SU-DHL-6 (cell line): ENCODE measurements at regions not wholly inside any gene's neighbourhood (a gene's known extent, or its start where the extent isn't known, plus 50 kb on each side); places are given as distances from the start of the nearest gene placed in this dataset.

ENCODE experiments used
- H2AFZ ChIP-seq: fragments of 200-600 bp; sonication (generic); 2 replicates; pipeline ENCODE4 v1.6.1; 2014; ENCODE audit warnings: low read depth, mild to moderate bottlenecking, moderate library complexity, mixed read lengths, antibody characterized with exemption, low read length; ENCODE audit not compliant: severe bottlenecking
- H3F3A ChIP-seq: fragments of 200-600 bp; shearing (Covaris generic); 2 replicates; pipeline ENCODE4 v1.6.0; 2016; ENCODE audit warnings: antibody characterized with exemption, mild to moderate bottlenecking; ENCODE audit not compliant: insufficient read depth
- H3K27ac ChIP-seq: fragments of 200-600 bp; sonication (generic); 2 replicates; pipeline ENCODE4 v1.5.1; 2016; ENCODE audit warnings: low read depth, mild to moderate bottlenecking, low read length, moderate library complexity, mixed read lengths
- H3K27me3 ChIP-seq: fragments of 200-600 bp; sonication (generic), shearing (Covaris generic); 2 replicates; pipeline ENCODE4 v1.6.0; 2014; ENCODE audit warnings: mild to moderate bottlenecking, low read length
- H3K36me3 ChIP-seq: fragments of 200-600 bp; sonication (generic); 2 replicates; pipeline ENCODE4 v1.6.1; 2014; ENCODE audit warnings: mild to moderate bottlenecking, low read length, mixed read lengths
- H3K4me2 ChIP-seq: fragments of 300-600, 200-600 bp; shearing (Covaris generic), sonication (generic); 2 replicates; pipeline ENCODE4 v1.6.0; 2014; ENCODE audit warnings: low read length, low read depth, mild to moderate bottlenecking; ENCODE audit not compliant: poor library complexity, severe bottlenecking
- H3K4me3 ChIP-seq: fragments of 200-600 bp; sonication (generic); 2 replicates; pipeline ENCODE4 v1.5.1; 2014; ENCODE audit warnings: antibody characterized with exemption, low read length, mild to moderate bottlenecking, mixed read lengths; ENCODE audit not compliant: insufficient read depth, poor library complexity, severe bottlenecking
- H3K79me2 ChIP-seq: fragments of 200-600 bp; sonication (generic); 2 replicates; pipeline ENCODE4 v1.6.1; 2014; ENCODE audit warnings: mild to moderate bottlenecking, low read length, moderate library complexity; ENCODE audit not compliant: insufficient read depth
- H3K9ac ChIP-seq: fragments of 200-600 bp; sonication (generic); 2 replicates; pipeline ENCODE4 v1.7.0; 2014; ENCODE audit warnings: mild to moderate bottlenecking, low read length
- H3K9me2 ChIP-seq: fragments of 200-600 bp; sonication (generic); replicated peaks from 2 replicates; pipeline ENCODE4 v1.6.1; 2014; ENCODE audit warnings: low read length; ENCODE audit not compliant: insufficient read depth
- H3K9me3 ChIP-seq: fragments of 200-600 bp; sonication (generic); 2 replicates; pipeline ENCODE4 v1.6.1; 2014; ENCODE audit warnings: low read length, mixed read lengths; ENCODE audit not compliant: insufficient read depth
- H4K20me1 ChIP-seq: fragments of 200-600 bp; sonication (generic); 2 replicates; pipeline ENCODE4 v1.6.1; 2014; ENCODE audit warnings: low read depth, mild to moderate bottlenecking, antibody characterized with exemption, low read length, moderate library complexity, mixed read lengths
- CTCF ChIP-seq: fragments of 200-600 bp; sonication (generic); IDR thresholded peaks from one replicate; pipeline ENCODE4 v1.5.1; 2017; ENCODE audit warnings: antibody characterized with exemption, mild to moderate bottlenecking, low read length, moderate library complexity; ENCODE audit not compliant: insufficient read depth, poor library complexity, severe bottlenecking
- EZH2phosphoT487 ChIP-seq: fragments of 200-600 bp; sonication (generic), shearing (Covaris generic); conservative IDR thresholded peaks from 2 replicates; pipeline ENCODE4 v1.6.1; 2018; ENCODE audit warnings: mild to moderate bottlenecking, antibody characterized with exemption, low read length, moderate library complexity, mixed read lengths

GRCh38 chr18:51463483-51464136 lies 266.1 kb upstream of the MEX3C start:
- Histone ChIP-seq H2AFZ (no peak overlapping the region), H3K27me3 (no peaks in the 10 kb centered on the region), H3K4me3 (no peak overlapping the region), H3K9me3 (no peaks in the 10 kb centered on the region; the same call in 1 of the 2 replicates), H3K9ac (no peak overlapping the region), H3K9me2 (no peaks in the 10 kb centered on the region), H3K4me2 (no peak overlapping the region), H3K36me3 (no peaks in the 10 kb centered on the region), H4K20me1 (no peaks in the 10 kb centered on the region), H3F3A (no peaks in the 10 kb centered on the region), H3K79me2 (no peaks in the 10 kb centered on the region), H3K27ac (no peak overlapping the region)
- TF ChIP-seq EZH2phosphoT487 = no peak

- no peaks in the 10 kb centered on the region for H4K20me1 ChIP-seq
- H3K27me3 ChIP-seq = no peaks in the 10 kb centered on the region
- TF ChIP-seq CTCF (no peak), EZH2phosphoT487 (no peak)
- H3K79me2 ChIP-seq = no peaks in the 10 kb centered on the region
- no peak overlapping the region for H2AFZ ChIP-seq
- no peak overlapping the region for H3K9ac ChIP-seq
- no peaks in the 10 kb centered on the region for H3K9me2 ChIP-seq
- no peak overlapping the region for H3K4me3 ChIP-seq
- no peak overlapping the region for H3K4me2 ChIP-seq
- no peaks in the 10 kb centered on the region for H3K36me3 ChIP-seq
- no peaks in the 10 kb centered on the region for H3K9me3 ChIP-seq
- H3F3A ChIP-seq = no peaks in the 10 kb centered on the region
- no peak overlapping the region for H3K27ac ChIP-seq
Observed at GRCh38 chr18:51478908-51479307, 281.4 kb upstream of the MEX3C start.

GRCh38 chr18:51479736-51480135 lies 282.3 kb upstream of the MEX3C start:
- Histone ChIP-seq H3K79me2 (no peaks in the 10 kb centered on the region), H2AFZ (no peak overlapping the region), H3K9me3 (no peaks in the 10 kb centered on the region), H3K4me2 (no peak overlapping the region), H3K27ac (no peak overlapping the region), H3F3A (no peaks in the 10 kb centered on the region), H3K27me3 (no peaks in the 10 kb centered on the region), H3K4me3 (no peak overlapping the region), H3K36me3 (no peaks in the 10 kb centered on the region), H4K20me1 (no peaks in the 10 kb centered on the region), H3K9me2 (no peaks in the 10 kb centered on the region), H3K9ac (no peak overlapping the region)
- TF ChIP-seq EZH2phosphoT487 = no peak
- no peak for TF ChIP-seq CTCF

- Histone ChIP-seq H3K9me3 (no peaks in the 10 kb centered on the region), H3K27ac (no peak overlapping the region), H3K4me3 (no peak overlapping the region), H3F3A (no peaks in the 10 kb centered on the region), H3K36me3 (no peaks in the 10 kb centered on the region), H3K27me3 (no peaks in the 10 kb centered on the region), H4K20me1 (no peaks in the 10 kb centered on the region), H3K4me2 (no peak overlapping the region), H3K79me2 (no peaks in the 10 kb centered on the region), H2AFZ (no peak overlapping the region), H3K9ac (no peak overlapping the region), H3K9me2 (no peaks in the 10 kb centered on the region)
- TF ChIP-seq CTCF = no peak
- TF ChIP-seq EZH2phosphoT487 = no peak
Observed at GRCh38 chr18:51480407-51481261, 283.2 kb upstream of the MEX3C start.
